ENCODE measurements at regions not wholly inside any gene's neighbourhood (a gene's known extent, or its start where the extent isn't known, plus 50 kb on each side); places are given as distances from the start of the nearest gene placed in this dataset.

GRCh38 chr10:10434312-10434711, 583.4 kb upstream of the CELF2 start:
- Histone ChIP-seq H3K4me3 (ENCODE audit: low read depth, low read length) (no peak overlapping the region), H3K4me1 (no peaks in the 10 kb centered on the region), H3K36me3 (no peaks in the 10 kb centered on the region), H3K27me3 (no peaks in the 10 kb centered on the region), H3K9me3 (no peaks in the 10 kb centered on the region)
- TF ChIP-seq CTCF (IDR thresholded peaks at IDR 0.05; ENCODE audit: low read depth, low read length) = no peak
- DNase-seq = no peak

GRCh38 chr10:10437886-10438285, 579.8 kb upstream of the CELF2 start:
- no peaks in the 10 kb centered on the region for H3K36me3 ChIP-seq
- no peaks in the 10 kb centered on the region for H3K9me3 ChIP-seq
- no peaks in the 10 kb centered on the region for H3K4me1 ChIP-seq
- no peak for TF ChIP-seq CTCF (IDR thresholded peaks at IDR 0.05; ENCODE audit: low read depth, low read length)
- no peak overlapping the region for H3K4me3 ChIP-seq (ENCODE audit: low read depth, low read length)
- no peaks in the 10 kb centered on the region for H3K27me3 ChIP-seq
- DNase-seq = no peak

- Histone ChIP-seq H3K4me3 (ENCODE audit: low read depth, low read length) (no peak overlapping the region), H3K36me3 (no peaks in the 10 kb centered on the region), H3K9me3 (no peaks in the 10 kb centered on the region), H3K27me3 (no peaks in the 10 kb centered on the region), H3K4me1 (no peaks in the 10 kb centered on the region)
- no peak for TF ChIP-seq CTCF (IDR thresholded peaks at IDR 0.05; ENCODE audit: low read depth, low read length)
- no peak for DNase-seq
Measured at GRCh38 chr10:10438335-10439100, 579.2 kb upstream of the CELF2 start.

GRCh38 chr10:10456856-10457255, 560.8 kb upstream of the CELF2 start:
- TF ChIP-seq CTCF (IDR thresholded peaks at IDR 0.05; ENCODE audit: low read depth, low read length) = no peak
- H3K36me3 ChIP-seq = no peaks in the 10 kb centered on the region
- H3K4me1 ChIP-seq = no peaks in the 10 kb centered on the region
- H3K4me3 ChIP-seq (ENCODE audit: low read depth, low read length) = no peak overlapping the region
- no peak for DNase-seq
- no peaks in the 10 kb centered on the region for H3K9me3 ChIP-seq
- H3K27me3 ChIP-seq = no peaks in the 10 kb centered on the region

GRCh38 chr10:10460451-10460850, 557.2 kb upstream of the CELF2 start:
- Histone ChIP-seq H3K36me3 (no peaks in the 10 kb centered on the region), H3K27me3 (no peaks in the 10 kb centered on the region), H3K4me3 (ENCODE audit: low read depth, low read length) (no peak overlapping the region), H3K4me1 (no peaks in the 10 kb centered on the region), H3K9me3 (no peaks in the 10 kb centered on the region)
- no peak for TF ChIP-seq CTCF (IDR thresholded peaks at IDR 0.05; ENCODE audit: low read depth, low read length)
- DNase-seq = no peak

- no peaks in the 10 kb centered on the region for H3K4me1 ChIP-seq
- H3K4me3 ChIP-seq (ENCODE audit: low read depth, low read length) = no peak overlapping the region
- no peak for TF ChIP-seq CTCF (IDR thresholded peaks at IDR 0.05; ENCODE audit: low read depth, low read length)
- no peaks in the 10 kb centered on the region for H3K9me3 ChIP-seq
- no peaks in the 10 kb centered on the region for H3K27me3 ChIP-seq
- DNase-seq = no peak
- no peaks in the 10 kb centered on the region for H3K36me3 ChIP-seq
Measured at GRCh38 chr10:10462151-10462941, 555.3 kb upstream of the CELF2 start.
